KMS-11 (cell line): ENCODE measurements at regions not wholly inside any gene's neighbourhood (a gene's known extent, or its start where the extent isn't known, plus 50 kb on each side); places are given as distances from the start of the nearest gene placed in this dataset.

Source experiments
- H2AFZ ChIP-seq: fragments of 200-600 bp; sonication (generic); 2 replicates; pipeline ENCODE4 v1.6.1; 2016; ENCODE audit warnings: antibody characterized with exemption, mixed run types, low read depth
- H3K27ac ChIP-seq: fragments of 200-600 bp; sonication (generic); 2 replicates; pipeline ENCODE4 v1.6.1; 2016; ENCODE audit warnings: mild to moderate bottlenecking, mixed run types
- H3K27me3 ChIP-seq: fragments of 200-600 bp; sonication (generic); 2 replicates; pipeline ENCODE4 v1.6.1; 2017; ENCODE audit warnings: mild to moderate bottlenecking, low read depth, mixed run types, moderate library complexity; ENCODE audit not compliant: insufficient read depth
- H3K36me3 ChIP-seq: fragments of 200-600 bp; sonication (generic); 2 replicates; pipeline ENCODE4 v1.6.1; 2017; ENCODE audit warnings: mild to moderate bottlenecking, mixed run types; ENCODE audit not compliant: insufficient read depth
- H3K4me1 ChIP-seq: fragments of 200-600 bp; sonication (generic); 2 replicates; pipeline ENCODE4 v1.6.1; 2016; ENCODE audit warnings: mild to moderate bottlenecking, low read depth, mixed run types; ENCODE audit not compliant: poor library complexity, severe bottlenecking
- H3K4me2 ChIP-seq: fragments of 200-600 bp; sonication (generic); 2 replicates; pipeline ENCODE4 v1.7.0; 2016; ENCODE audit warnings: mild to moderate bottlenecking, mixed run types
- H3K4me3 ChIP-seq: fragments of 200-600 bp; sonication (generic); IDR thresholded peaks from 2 replicates; pipeline ENCODE4 v1.6.1; 2017; ENCODE audit warnings: low read depth, low read length, mixed read lengths; ENCODE audit not compliant: insufficient read depth
- H3K79me2 ChIP-seq: fragments of 200-600 bp; sonication (generic); 2 replicates; pipeline ENCODE4 v1.6.1; 2016; ENCODE audit warnings: low read depth, mixed run types; ENCODE audit not compliant: insufficient read depth
- H3K9ac ChIP-seq: fragments of 200-600 bp; sonication (generic); 2 replicates; pipeline ENCODE4 v1.6.1; 2016; ENCODE audit warnings: mild to moderate bottlenecking, mixed run types
- H4K20me1 ChIP-seq: fragments of 200-600 bp; sonication (generic); 2 replicates; pipeline ENCODE4 v1.6.1; 2016; ENCODE audit warnings: mild to moderate bottlenecking, mixed run types; ENCODE audit not compliant: insufficient read depth
- CTCF ChIP-seq: fragments of 200-600 bp; sonication (generic); conservative IDR thresholded peaks from 2 replicates; pipeline ENCODE4 v1.6.1; 2017; ENCODE audit warnings: low read depth, mild to moderate bottlenecking, antibody characterized with exemption, low read length, moderate library complexity, mixed read lengths

- no peaks in the 10 kb centered on the region for H3K27me3 ChIP-seq
- H3K79me2 ChIP-seq, result no peaks in the 10 kb centered on the region
- H4K20me1 ChIP-seq, result no peaks in the 10 kb centered on the region
- no peaks in the 10 kb centered on the region for H3K4me1 ChIP-seq
- no peak overlapping the region for H3K9ac ChIP-seq
- no peak for TF ChIP-seq CTCF
- no peak overlapping the region for H2AFZ ChIP-seq
- no peak overlapping the region for H3K4me3 ChIP-seq
- no peaks in the 10 kb centered on the region for H3K36me3 ChIP-seq
- no peak overlapping the region for H3K27ac ChIP-seq
- no peak overlapping the region for H3K4me2 ChIP-seq
These were observed 427.9 kb downstream of the WDR72 start for GRCh38 chr15:53331328-53332190.

GRCh38 chr15:53328341-53328740 is 431.1 kb downstream of the WDR72 start:
- Histone ChIP-seq H2AFZ (no peak overlapping the region), H3K4me1 (no peaks in the 10 kb centered on the region), H3K4me3 (no peak overlapping the region), H3K9ac (no peak overlapping the region), H3K27ac (no peak overlapping the region), H3K27me3 (no peaks in the 10 kb centered on the region), H3K4me2 (no peak overlapping the region), H3K36me3 (no peaks in the 10 kb centered on the region), H4K20me1 (no peaks in the 10 kb centered on the region), H3K79me2 (no peaks in the 10 kb centered on the region)
- TF ChIP-seq CTCF, result no peak

GRCh38 chr15:53324061-53324460 is 435.4 kb downstream of the WDR72 start:
- no peak overlapping the region for H2AFZ ChIP-seq
- H3K79me2 ChIP-seq, result no peaks in the 10 kb centered on the region
- no peaks in the 10 kb centered on the region for H3K36me3 ChIP-seq
- no peak overlapping the region for H3K4me3 ChIP-seq
- no peaks in the 10 kb centered on the region for H4K20me1 ChIP-seq
- TF ChIP-seq CTCF, result no peak
- H3K4me1 ChIP-seq, result no peaks in the 10 kb centered on the region
- no peak overlapping the region for H3K9ac ChIP-seq
- no peak overlapping the region for H3K4me2 ChIP-seq
- H3K27ac ChIP-seq, result no peak overlapping the region
- H3K27me3 ChIP-seq, result no peaks in the 10 kb centered on the region

GRCh38 chr15:53323191-53323590 is 436.3 kb downstream of the WDR72 start:
- H2AFZ ChIP-seq, result no peak overlapping the region

More at GRCh38 chr15:53323191-53323590, 436.3 kb downstream of the WDR72 start:
- Histone ChIP-seq H3K4me3 (no peak overlapping the region), H3K9ac (no peak overlapping the region), H3K36me3 (no peaks in the 10 kb centered on the region), H3K27me3 (no peaks in the 10 kb centered on the region), H3K27ac (no peak overlapping the region), H3K4me2 (no peak overlapping the region), H3K79me2 (no peaks in the 10 kb centered on the region), H3K4me1 (no peaks in the 10 kb centered on the region), H4K20me1 (no peaks in the 10 kb centered on the region)
- no peak for TF ChIP-seq CTCF
